ENCODE measurements at regions not wholly inside any gene's neighbourhood (a gene's known extent, or its start where the extent isn't known, plus 50 kb on each side); places are given as distances from the start of the nearest gene placed in this dataset.

DNA sequence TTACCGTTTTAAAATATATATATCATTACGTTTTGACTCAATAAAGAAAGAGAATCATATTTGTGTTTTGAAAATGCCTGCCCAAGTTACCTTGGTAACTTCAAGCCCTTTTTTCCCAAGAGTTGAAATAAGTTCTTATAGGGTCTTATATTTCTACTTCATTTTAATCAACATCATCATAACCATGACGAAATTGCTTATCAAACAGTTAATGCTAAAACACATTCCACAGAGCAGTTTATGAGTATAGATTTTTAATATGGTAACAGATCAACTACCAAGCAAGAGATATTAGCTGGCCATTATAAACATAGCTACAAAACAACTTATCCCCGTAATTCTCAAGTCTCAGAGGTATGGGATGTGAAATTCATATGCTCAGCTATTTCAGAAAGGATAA is 197.9 kb upstream of the LRRTM4 start:
- no peak for TF ChIP-seq POLR2A (IDR thresholded peaks at IDR 0.05)
- TF ChIP-seq, protein P1, sequence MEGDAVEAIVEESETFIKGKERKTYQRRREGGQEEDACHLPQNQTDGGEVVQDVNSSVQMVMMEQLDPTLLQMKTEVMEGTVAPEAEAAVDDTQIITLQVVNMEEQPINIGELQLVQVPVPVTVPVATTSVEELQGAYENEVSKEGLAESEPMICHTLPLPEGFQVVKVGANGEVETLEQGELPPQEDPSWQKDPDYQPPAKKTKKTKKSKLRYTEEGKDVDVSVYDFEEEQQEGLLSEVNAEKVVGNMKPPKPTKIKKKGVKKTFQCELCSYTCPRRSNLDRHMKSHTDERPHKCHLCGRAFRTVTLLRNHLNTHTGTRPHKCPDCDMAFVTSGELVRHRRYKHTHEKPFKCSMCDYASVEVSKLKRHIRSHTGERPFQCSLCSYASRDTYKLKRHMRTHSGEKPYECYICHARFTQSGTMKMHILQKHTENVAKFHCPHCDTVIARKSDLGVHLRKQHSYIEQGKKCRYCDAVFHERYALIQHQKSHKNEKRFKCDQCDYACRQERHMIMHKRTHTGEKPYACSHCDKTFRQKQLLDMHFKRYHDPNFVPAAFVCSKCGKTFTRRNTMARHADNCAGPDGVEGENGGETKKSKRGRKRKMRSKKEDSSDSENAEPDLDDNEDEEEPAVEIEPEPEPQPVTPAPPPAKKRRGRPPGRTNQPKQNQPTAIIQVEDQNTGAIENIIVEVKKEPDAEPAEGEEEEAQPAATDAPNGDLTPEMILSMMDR (IDR thresholded peaks at IDR 0.05) = no peak

Data from testis (tissue), 2 donors.